ENCODE measurements at regions not wholly inside any gene's neighbourhood (a gene's known extent, or its start where the extent isn't known, plus 50 kb on each side); places are given as distances from the start of the nearest gene placed in this dataset.
"Not testable (repeated sequence)": the region's sequence is repeated elsewhere in the genome, so short reads cannot be mapped to it uniquely, and the experiment has no call there.

- not testable (repeated sequence) for TF ChIP-seq FOXM1 (IDR thresholded peaks at IDR 0.05; ENCODE audit: borderline replicate concordance); CTBP1 (IDR thresholded peaks at IDR 0.05; ENCODE audit: borderline replicate concordance); L3MBTL2 (conservative IDR thresholded peaks at IDR 0.05); PKNOX1 (IDR thresholded peaks at IDR 0.05); SP1 (IDR thresholded peaks at IDR 0.05); SUZ12 (IDR thresholded peaks at IDR 0.05); BHLHE40 (IDR thresholded peaks at IDR 0.05; ENCODE audit: borderline replicate concordance)
These were observed 933.6 kb upstream of the FOXG1 start for GRCh38 chr14:27833001-27833400.

All from HEK293T (cell line).